ENCODE measurements at regions not wholly inside any gene's neighbourhood (a gene's known extent, or its start where the extent isn't known, plus 50 kb on each side); places are given as distances from the start of the nearest gene placed in this dataset.
"Not testable (repeated sequence)": the region's sequence is repeated elsewhere in the genome, so short reads cannot be mapped to it uniquely, and the experiment has no call there.

DNA sequence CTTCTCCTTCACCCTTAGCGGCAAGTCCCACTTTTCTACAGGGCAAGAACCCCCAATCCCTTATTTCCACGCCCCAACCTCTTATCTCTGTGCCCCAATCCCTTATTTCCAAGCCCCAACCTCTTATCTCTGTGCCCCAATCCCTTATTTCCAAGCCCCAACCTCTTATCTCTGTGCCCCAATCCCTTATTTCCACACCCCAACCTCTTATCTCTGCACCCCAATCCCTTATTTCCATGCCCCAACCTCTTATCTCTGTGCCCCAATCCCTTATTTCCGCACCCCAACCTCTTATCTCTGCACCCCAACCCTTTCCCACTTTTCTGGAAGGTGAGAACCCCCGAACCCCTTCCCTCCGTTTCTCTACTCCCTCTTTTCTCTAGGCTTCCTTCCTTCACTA, 116.1 kb upstream of the GJE1 start:
- not testable (repeated sequence) for DNase-seq

DNA sequence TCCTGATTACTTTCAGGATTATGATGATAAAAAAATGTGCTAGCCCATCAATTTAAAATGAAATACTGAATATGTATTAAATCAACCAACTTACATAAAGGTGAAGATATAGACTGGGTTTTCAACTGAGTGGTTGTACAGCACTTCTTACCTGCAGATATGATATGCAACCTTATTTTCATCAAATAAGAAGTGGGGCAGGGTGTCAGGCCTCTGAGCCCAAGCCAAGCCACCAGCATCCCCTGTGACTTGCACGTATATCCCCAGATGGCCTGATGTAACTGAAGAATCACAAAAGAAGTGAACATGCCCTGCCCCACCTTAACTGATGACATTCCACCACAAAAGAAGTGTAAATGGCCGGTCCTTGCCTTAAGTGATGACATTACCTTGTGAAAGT, 117.3 kb upstream of the GJE1 start:
- DNase-seq, result not testable (repeated sequence)

DNA sequence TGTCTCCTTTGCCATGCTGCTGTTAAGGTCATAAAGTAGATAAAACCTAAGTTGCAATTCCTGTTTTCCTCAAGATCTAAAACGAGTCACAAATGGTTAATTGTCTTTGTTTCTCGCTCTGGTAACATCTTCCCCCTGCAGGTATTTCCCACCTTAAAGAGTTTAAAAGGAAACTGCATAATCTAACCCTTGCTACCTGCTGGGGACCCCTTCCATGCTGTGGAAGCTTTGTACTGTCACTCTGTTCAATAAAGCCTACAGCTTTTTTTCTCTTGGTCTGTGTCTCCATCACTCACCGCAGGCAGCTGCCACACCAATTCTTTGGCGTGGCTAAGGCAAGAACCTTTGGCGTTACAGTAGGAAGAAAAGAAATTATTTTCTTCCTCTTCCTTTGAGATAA, 117.7 kb upstream of the GJE1 start:
- no peak for DNase-seq

DNA sequence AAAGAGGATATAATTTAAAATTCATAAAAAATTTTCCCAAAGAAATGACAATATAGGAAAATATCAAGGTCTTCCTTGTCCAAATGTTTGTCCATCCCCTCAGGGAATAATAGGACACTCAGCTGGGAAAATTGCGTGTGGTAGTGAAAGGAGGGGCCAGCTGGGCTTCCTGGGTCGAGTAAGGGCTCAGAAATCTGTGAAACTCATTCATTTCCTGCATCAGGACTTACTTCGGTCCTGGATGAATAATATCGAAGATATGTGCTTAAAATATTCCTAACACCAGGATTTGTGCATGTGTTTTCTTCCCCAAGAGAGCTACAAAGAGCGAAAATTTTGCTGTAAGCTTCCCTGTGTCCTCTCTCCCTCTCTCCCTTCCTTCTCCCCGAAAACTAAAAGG, 118.2 kb upstream of the GJE1 start:
- peak; percentile 67 for DNase-seq

DNA sequence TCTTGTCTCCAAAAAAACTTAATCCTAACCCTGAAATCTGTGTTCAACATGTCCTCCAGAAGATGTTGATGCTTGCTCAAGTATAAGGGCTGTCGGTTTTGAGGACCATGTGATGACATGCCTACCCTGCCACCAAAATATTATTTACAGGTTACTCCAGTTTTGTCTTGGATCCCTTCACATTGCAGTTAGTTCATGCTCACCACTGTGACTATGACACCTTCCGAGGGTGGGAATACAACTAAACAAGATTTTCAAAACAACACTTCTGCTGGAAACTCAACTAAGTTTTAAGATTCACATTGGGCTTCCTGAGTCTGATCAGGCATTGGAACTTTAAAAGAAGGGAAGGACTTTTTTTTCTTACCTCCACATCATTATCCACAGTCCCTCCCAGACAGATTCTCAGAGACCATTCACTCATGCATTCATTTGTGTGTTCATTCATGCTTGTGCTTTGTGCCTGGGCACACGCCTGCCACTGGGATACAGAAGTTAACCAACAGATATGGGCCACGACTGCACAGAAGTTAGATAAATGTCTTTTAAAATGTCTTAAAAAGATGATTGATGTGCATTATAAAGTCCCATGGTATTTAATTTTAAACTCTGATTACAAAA, 118.7 kb upstream of the GJE1 start:
- no peak for DNase-seq

DNA sequence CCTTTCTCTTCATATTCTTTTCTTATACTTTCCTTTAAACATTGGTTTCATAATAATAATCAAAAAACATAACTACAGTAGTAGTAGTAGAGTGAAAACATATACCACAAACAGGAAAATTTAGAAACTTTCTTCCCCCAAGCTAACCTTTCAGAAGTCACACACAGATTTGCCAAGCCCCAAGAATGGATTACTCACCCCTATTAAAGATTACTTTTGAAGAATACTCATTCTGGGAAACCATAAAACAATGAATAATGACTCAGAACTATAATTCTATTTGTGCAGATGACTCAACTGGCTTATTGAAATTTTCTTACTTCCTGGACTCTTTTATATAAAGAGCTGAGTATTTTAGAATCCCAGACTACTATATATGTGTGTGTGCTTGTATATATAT, 119.4 kb upstream of the GJE1 start:
- peak; percentile 63 for DNase-seq

DNA sequence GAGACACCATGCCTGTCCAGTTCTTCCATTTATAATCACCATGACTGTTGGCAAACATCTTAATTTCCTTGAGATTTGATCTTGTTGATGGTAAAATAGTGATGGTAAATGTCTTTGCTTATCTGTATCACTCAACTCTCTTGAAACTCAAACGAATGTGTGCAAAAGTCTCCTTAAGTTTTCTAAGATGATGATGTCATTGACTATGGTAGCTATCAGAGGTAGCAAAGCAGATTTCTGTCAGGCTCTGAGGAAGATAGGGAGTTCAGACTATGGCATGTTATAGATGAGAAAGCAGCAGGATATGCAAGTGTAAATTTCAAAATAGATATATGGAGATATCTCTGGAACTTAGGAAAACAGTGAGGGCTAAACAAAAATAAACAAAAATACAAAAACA, 121.0 kb upstream of the GJE1 start:
- no peak for DNase-seq

DNA sequence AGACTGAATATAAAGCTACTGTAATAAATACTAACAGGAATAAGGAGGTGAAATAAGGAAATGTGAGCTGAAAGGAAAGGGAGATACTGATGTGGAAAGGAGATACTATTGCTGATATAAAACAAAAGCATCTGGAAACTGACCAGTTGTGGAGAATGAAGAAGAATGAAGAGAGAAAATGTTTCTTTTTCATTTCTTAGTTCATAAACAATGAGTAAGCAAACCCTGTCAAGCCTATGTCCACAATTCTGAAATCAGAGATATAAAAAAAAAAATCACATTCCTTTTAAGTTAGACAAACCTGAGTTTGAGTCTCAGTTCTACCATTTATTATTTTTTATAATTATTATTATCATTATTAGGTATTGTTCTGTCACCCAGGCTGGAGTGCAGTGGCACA, 121.6 kb upstream of the GJE1 start:
- peak; percentile 8 for DNase-seq

DNA sequence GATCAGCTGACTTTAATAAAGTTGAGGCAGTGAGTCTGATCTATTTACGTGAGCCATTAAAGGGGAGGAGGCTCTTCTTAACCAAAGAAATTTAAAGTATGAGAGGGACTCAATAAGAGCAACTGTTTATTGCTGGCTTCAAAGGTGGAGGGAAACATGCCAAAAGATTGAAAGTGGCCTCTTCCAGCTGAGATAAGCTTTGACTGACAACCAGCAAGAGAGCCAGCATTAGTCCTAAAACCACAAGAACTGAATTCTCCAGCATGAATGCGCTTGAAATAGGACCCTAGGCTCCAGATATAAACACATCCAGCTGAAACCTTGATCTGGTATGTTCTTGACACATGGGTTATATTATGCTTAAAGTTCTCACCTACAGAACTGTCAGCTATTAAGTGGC, 123.1 kb upstream of the GJE1 start:
- DNase-seq, result peak; percentile 13

DNA sequence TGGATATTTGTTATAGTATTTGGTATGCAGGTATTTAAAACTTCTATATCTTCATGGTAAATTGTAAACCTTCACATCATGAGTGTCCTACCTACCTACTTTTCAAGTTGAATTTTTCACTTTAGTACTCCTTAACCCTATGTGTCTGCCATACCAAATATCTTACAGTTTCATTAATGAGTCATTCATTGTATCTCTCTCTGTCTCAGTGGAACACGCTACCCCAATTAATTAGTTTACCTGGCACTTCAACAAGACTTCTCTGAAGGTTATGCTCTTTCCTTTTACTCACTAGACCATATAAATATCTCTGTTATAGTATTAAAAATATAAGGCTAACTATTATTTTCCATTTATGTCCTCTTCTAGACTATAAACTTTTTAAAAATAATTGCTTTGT, 123.9 kb upstream of the GJE1 start:
- no peak for DNase-seq

DNA sequence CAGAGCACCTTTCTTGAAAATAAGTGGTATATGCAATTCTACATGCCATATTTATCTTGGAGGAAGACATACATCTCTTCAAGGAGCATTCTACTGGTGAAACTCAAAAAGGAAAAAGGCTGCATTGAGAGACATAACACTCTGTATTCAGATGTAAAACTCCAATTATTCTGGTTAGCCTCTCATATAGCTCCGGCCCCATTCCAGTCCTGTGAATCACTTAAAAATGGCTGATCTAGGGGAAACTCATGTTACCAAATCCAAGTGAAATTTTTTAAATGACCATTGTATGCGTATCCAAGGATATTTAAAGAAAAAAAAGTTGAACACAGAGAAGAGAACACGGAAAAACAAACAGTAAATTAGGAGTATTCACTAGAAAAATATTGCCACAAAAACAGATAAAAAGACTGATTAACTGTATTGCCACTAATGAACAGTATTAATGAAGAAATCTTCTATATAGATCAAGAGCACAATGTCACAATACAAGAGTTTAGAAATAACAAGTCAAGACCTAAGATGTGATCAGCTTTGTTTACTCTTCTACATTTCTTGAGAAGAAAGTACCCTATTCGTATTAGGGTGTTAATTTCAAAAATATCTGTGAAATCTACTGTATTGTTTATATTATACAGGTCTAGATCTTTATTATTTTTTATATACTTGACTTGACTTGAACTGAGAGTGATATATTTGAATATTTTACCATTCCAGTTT, 124.5 kb upstream of the GJE1 start:
- DNase-seq, result no peak

DNA sequence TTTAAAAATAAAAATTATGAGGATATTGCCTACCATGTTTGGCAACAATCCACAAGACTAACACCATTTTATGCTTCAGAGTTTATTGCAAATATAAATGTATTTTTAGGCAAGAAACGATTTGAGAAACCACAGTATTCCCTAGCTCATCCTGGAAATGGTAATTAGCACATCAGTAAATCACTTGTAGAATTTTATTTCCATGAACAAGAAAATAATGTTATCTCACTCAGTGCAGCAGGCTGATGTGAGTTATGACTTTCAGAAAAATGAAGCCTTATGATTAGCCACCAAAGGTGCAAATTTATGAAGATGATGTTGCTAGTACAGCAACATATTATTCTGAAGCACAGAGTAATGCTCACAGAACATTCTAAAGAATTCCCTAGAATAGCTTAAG, 127.7 kb upstream of the GJE1 start:
- DNase-seq, result no peak

DNA sequence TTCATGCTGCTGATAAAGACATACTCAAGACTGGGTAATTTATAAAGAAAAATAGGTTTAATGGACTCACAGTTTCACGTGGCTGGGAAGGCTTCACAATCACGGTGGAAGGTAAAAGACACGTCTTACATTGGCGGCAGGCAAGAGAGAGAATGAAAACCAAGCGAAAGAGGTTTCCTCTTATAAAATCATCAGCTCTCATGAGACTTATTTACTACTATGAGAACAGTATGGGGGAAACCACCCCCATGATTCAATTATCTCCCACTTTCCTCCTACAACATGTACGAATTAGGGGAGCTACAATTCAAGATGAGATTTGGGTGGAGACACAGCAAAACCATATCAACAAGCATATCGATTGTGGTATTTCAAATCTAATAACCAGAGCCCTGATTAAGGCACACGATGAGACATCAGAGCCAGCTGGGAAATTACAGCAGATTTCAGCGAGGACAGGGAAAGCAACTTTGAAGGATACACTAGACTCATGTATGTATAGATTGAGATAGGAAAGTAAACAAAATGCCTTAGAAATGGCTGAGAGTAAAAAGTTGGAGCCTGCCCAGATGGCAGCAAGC, 129.8 kb upstream of the GJE1 start:
- DNase-seq, result no peak

DNA sequence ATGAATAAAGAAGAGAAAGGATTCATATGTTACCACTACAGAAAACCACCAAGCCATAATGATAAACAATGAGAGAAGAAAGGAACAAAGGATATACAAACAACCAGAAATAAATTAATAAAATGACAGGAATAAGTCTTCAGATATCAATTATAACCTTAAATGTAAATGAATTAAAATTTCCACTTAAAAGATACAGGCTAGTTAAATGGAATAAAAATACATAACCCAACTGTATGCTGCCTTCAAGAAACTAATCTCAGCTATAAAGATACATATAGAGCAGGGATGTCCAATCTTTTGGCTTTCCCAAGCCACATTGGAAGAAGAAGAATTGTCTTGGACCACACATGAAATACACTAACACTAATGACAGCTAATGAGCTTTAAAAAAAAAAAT, 135.9 kb upstream of the GJE1 start:
- no peak for DNase-seq

DNA sequence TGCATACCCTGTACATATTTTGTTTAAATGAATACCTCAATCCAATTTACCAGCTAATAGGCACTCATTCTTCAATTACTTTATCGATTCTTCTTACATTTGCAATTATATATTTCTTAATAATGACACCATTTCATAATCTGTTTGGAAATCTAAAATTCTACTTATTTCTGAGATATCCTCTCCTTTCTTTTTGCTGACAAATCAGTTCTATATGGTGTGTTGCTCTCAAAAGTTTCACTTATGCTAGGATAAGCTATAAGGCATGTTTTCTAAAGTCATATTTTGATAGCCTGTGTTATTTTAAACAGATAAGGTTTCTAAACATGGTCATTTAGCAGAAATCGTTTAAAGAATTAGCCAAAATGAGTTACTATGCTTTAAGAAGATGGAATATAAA, 140.6 kb upstream of the GJE1 start:
- DNase-seq, result no peak

DNA sequence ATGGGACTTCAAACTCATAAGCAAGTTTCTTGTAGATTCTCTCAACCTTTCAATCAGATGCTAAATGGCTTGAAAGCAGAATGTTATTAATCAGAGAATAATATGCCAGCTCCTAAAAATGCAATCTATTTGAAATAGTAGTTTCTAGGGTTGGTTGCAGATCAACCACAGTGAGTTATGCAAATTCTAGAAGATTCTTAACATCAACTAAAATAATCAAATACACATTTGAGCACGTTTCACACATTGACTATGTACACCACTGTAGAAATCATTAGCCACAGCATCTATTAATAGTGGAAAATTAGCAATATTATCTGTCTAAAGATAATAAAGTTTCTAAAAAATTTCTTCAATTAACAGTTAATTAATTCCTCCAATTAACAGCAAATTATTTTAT, 141.9 kb upstream of the GJE1 start:
- no peak for DNase-seq

DNA sequence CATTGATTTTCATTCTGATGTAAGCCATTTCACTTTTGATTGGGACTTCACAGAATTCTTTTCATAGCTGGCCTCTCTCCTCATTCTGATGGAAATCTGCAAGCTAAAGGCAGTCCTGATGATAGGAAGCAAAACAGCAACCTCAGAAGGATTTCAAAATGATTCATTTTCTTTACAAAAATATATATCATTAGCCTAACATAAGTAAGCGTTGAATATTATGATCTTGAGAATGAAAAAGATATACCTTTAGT, 143.1 kb upstream of the GJE1 start:
- no peak for DNase-seq

DNA sequence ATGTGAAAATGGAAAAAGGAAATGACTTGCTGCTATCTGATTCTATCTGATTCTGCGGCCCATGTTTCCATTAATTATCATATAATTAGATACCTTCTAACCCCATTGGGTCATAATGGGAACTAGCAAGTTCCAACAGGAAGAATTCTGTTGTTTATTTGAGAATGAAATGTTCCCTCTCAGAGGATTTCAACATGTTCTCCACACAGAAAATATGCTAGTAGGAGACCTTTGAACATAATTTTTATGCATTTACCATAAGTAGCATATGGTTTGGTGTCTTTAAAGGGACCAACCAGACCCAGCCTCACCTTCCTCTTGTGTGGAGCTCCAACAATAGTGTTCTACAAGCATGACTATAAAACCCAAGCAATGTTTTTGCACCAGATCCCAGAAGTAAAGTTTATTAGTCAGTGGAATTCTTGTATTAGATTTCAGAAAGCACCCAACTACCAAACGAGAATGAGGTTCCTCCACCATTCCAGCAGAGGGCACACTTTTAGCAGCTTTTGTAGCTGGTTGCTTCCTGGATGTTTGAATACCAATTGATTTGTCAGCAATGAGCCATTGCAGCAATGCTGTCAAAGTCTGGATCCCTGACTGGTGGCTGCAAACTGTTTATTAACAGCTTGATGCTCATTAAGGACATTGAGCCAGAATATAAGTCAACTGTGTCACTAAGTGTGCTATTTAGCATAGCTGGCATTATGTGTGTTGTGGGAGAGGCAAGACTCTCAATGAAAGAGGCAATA, 143.6 kb upstream of the GJE1 start:
- DNase-seq, result peak; percentile 85

DNA sequence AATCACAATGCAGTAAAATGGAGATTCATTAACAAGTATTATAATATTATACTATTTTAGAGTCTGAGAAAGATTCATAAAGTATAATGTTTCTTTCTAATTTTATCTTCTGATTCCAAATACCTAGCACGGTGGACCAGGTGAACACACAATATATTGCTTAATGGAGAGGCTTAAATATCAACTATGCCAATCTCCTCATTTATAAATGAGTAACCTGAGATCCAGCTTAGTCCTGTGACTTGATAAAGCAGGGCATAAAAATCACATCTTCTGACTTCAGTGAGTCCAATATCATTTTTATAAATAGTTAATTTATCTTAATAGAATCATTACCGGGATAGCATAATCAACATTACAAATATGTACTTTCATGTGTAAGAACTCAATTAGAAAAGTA, 144.4 kb upstream of the GJE1 start:
- no peak for DNase-seq

DNA sequence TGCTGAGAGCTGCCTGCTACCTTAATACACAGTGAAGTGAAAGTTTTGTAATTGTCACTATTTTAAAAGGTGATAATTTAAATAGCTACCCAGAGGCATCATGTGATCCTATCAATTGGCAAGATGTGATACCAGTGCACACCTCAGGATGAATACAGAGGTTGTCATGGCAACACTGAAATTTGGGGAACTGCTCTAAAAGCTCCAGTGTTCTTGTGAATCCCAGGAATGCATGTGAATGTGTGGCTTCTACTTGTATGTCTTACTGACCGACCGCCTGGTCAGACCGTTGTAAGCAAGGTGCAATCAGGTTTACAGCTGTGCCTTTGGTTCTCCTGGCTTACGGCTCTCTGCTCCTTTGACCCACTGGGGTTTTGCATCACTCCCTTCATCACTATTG, 146.3 kb upstream of the GJE1 start:
- no peak for DNase-seq

DNA sequence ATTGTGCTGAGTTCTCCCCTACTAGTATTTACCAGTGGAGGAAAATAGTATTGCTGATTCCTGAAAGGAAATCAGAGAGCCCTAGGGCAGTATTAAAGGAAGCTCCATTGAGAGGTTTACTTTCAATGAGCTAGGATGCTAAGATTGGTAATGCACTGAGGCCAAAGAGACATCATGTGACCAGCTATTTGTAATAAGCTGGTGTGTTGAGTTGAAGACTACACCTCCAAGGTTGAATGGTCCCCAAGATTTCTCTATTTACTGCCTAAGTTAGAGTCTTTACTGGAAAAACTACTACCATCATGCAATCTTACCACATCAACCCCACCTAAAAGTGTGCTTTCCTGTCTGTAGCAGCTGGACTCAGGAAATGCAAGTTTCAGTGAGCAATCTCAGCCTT, 151.5 kb upstream of the GJE1 start:
- no peak for DNase-seq

DNA sequence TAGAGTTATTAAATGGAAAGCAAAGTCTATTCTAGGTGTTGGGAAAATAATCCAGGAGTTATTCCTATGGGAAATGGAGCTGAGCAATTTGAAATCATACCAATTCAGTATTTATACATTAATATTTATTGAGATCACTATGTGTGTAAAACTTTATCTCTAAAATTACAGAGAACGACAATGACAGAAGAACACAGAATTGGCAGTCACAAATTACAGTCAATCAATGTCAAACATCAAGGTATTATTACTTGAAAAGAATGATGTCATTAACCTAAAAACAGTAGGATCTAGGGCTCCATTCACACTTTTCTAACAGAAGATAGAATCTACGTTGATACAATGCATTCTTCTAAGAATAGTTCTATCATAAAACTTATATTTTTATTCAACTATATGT, 154.9 kb upstream of the GJE1 start:
- DNase-seq, result no peak

DNA sequence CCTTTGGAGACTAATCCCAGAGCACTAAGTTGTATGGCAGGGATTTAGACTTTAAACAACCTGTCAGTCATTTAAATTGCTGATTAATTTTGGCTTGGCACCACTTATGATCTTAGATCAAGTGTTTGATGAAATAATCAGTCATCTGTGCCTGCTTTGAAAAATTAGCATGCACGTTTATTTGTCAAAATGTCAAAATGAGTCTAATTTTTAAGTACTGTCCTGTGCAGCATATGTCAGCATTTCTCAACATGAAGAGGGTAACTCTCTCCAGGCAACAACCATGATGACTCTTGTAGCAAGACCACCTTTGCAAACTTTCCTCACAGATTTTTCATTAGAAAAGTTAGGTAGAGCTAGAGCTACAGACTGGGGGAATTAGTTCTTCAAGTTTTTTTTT, 155.7 kb upstream of the GJE1 start:
- no peak for DNase-seq

DNA sequence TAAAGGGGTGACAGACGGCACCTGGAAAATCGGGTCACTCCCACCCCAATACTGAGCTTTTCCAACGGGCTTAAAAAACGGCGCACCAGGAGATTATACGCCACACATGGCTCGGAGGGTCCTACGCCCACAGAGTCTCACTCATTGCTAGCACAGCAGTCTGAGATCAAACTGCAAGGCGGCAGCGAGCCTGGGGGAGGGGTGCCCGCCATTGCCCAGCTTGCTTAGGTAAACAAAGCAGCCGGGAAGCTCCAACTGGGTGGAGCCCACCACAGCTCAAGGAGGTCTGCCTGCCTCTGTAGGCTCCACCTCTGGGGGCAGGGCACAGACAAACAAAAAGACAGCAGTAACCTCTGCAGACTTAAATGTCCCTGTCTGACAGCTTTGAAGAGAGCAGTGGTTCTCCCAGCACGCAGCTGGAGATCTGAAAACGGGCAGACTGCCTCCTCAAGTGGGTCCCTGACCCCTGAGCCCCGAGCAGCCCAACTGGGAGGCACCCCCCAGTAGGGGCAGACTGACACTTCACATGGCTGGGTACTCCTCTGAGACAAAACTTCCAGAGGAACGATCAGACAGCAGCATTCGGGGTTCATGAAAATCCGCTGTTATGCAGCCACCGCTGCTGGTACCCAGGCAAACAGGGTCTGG, 162.8 kb upstream of the GJE1 start:
- DNase-seq, result not testable (repeated sequence)
